Sigmoid colon (tissue), 6 donors: ENCODE measurements at regions not wholly inside any gene's neighbourhood (a gene's known extent, or its start where the extent isn't known, plus 50 kb on each side); places are given as distances from the start of the nearest gene placed in this dataset.

ENCODE experiments used
- DNase-seq: peaks from one replicate; pipeline ENCODE4 v3.0.0-alpha.2; 2019
- H3K27ac ChIP-seq, 4 donors: fragments of 200-600 bp; sonication (generic); one replicate each; pipeline ENCODE4 v1.5.1; 2016 to 2019; ENCODE audit warnings: mild to moderate bottlenecking in 1 of 4
- H3K27me3 ChIP-seq, 3 donors: fragments of 200-600 bp; sonication (generic); one replicate each; pipeline ENCODE4 v1.5.1; 2019; ENCODE audit warnings: mild to moderate bottlenecking in 1 of 3
- H3K36me3 ChIP-seq, 4 donors: fragments of 200-600 bp; sonication (generic); one replicate each; pipeline ENCODE4 v1.5.1; 2016 to 2019
- H3K4me1 ChIP-seq, 4 donors: fragments of 200-600 bp; sonication (generic); one replicate each; pipeline ENCODE4 v1.5.1; 2017 to 2019
- H3K4me3 ChIP-seq, 4 donors: fragments of 200-600 bp; sonication (generic); one replicate each; pipeline ENCODE4 v1.5.1; 2017 to 2019; ENCODE audit warnings: mild to moderate bottlenecking in 2 of 4, moderate library complexity in 1 of 4
- H3K9me3 ChIP-seq, 4 donors: fragments of 200-600 bp in 3 of 4; sonication (generic) in 3 of 4; one replicate each; pipeline versions ENCODE4 v1.5.1 to v1.6.1; 2013 to 2019
- EP300 ChIP-seq, 4 donors: sonication (generic); formaldehyde crosslinking; IDR thresholded peaks; one replicate each; pipeline ENCODE4 v1.6.1; 2017; ENCODE audit warnings: antibody characterized with exemption in 4 of 4
- POLR2A ChIP-seq, 2 donors: fragments of 450-650 bp; IDR thresholded peaks; one replicate each; pipeline ENCODE4 v1.6.1; 2016; ENCODE audit warnings: antibody characterized with exemption in 2 of 2, mild to moderate bottlenecking in 2 of 2, moderate library complexity in 2 of 2
- POLR2AphosphoS5 ChIP-seq, 4 donors: sonication (generic); formaldehyde crosslinking; IDR thresholded peaks; one replicate each; pipeline ENCODE4 v1.6.1; 2017; ENCODE audit warnings: antibody characterized with exemption in 4 of 4
- WGBS, 2 donors: extraction: QIAGEN DNeasy Blood & Tissue Kit; methylation state at CpG; one replicate each; pipeline ENCODE4 v1.1.7; 2013; 5-methylcytosine and 5-hydroxymethylcytosine counted together
- intact Hi-C: fragments of 100-400 bp; cut with DNase I; formaldehyde crosslinking; loops from one replicate; pipeline ENCODE4 v1.15.1; 2023
- TF ChIP-seq, protein P1 (sequence below), 4 experiments: fragments of 450-650 bp in 3 of 4; fragments of 200-600 bp in 1 of 4; IDR thresholded peaks; one replicate each; pipeline ENCODE4 v1.5.1; 2016 to 2019; ENCODE audit warnings: antibody characterized with exemption in 4 of 4, mild to moderate bottlenecking in 3 of 4, moderate library complexity in 2 of 4
- donor health status: healthy with polysubstance abuse.
- donor health status: healthy.

DNA sequence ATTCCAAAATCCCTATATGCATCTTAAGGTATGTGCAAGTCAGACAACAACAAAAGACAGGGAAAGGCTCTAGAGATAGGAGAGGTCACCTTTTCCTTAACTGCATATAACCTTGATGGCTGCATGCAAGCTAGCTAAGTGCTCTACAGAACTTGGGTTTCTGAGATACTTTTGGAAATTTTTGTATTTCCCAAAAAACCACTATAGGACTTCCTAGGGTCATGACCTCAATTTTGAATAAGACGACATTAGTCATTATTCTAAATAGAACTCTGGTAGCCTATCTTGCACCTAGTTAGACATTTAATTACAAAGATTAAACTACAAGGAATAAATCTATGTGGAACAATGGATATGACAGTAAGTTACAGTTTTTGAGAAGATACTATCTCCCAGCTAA is 309.3 kb downstream of the BCAT1 start:
- H3K36me3 ChIP-seq, result no peaks in the 10 kb centered on the region
- no peaks in the 10 kb centered on the region for H3K9me3 ChIP-seq
- TF ChIP-seq, protein P1, sequence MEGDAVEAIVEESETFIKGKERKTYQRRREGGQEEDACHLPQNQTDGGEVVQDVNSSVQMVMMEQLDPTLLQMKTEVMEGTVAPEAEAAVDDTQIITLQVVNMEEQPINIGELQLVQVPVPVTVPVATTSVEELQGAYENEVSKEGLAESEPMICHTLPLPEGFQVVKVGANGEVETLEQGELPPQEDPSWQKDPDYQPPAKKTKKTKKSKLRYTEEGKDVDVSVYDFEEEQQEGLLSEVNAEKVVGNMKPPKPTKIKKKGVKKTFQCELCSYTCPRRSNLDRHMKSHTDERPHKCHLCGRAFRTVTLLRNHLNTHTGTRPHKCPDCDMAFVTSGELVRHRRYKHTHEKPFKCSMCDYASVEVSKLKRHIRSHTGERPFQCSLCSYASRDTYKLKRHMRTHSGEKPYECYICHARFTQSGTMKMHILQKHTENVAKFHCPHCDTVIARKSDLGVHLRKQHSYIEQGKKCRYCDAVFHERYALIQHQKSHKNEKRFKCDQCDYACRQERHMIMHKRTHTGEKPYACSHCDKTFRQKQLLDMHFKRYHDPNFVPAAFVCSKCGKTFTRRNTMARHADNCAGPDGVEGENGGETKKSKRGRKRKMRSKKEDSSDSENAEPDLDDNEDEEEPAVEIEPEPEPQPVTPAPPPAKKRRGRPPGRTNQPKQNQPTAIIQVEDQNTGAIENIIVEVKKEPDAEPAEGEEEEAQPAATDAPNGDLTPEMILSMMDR (IDR thresholded peaks at IDR 0.05), result no peak
- TF ChIP-seq POLR2A (IDR thresholded peaks at IDR 0.05) (no peak), POLR2AphosphoS5 (IDR thresholded peaks at IDR 0.05) (no peak), EP300 (IDR thresholded peaks at IDR 0.05) (no peak)
- H3K4me1 ChIP-seq, result no peaks in the 10 kb centered on the region
- intact Hi-C loops, result no loop called here
- no peaks in the 10 kb centered on the region for H3K27me3 ChIP-seq
- no peak for DNase-seq
- 0 to 92% methylated on average over 1 of the region's 1 CpG for WGBS, 2 donors
- no peak overlapping the region for H3K27ac ChIP-seq
- no peak overlapping the region for H3K4me3 ChIP-seq

DNA sequence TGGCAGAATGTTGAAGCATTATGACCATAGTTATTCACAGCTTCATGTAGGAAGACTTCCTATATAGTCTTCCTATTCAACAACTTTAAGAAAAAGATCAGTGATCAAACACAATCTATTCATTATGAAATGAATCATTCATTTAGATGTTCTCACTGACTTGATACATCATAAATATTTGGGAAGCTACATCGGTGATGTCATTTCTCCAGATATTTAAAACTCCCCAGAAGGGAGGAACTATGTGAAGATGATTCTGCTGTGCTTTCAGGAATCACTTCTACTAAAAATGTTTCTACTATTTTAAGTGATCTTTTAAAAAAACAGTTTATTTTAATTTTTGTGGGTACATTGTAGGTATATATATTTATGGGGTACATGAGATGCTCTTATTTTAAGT is 316.4 kb downstream of the BCAT1 start:
- no peaks in the 10 kb centered on the region for H3K4me1 ChIP-seq
- H3K36me3 ChIP-seq, result no peaks in the 10 kb centered on the region
- WGBS, 2 donors, result 88 to 92% methylated on average over 1 of the region's 1 CpG
- TF ChIP-seq EP300 (IDR thresholded peaks at IDR 0.05) (no peak), POLR2A (IDR thresholded peaks at IDR 0.05) (no peak), POLR2AphosphoS5 (IDR thresholded peaks at IDR 0.05) (no peak)
- TF ChIP-seq, protein P1 (IDR thresholded peaks at IDR 0.05), result no peak
- intact Hi-C loops, result no loop called here
- no peak for DNase-seq
- no peak overlapping the region for H3K27ac ChIP-seq
- H3K9me3 ChIP-seq, result no peaks in the 10 kb centered on the region
- no peak overlapping the region for H3K4me3 ChIP-seq
- no peaks in the 10 kb centered on the region for H3K27me3 ChIP-seq

DNA sequence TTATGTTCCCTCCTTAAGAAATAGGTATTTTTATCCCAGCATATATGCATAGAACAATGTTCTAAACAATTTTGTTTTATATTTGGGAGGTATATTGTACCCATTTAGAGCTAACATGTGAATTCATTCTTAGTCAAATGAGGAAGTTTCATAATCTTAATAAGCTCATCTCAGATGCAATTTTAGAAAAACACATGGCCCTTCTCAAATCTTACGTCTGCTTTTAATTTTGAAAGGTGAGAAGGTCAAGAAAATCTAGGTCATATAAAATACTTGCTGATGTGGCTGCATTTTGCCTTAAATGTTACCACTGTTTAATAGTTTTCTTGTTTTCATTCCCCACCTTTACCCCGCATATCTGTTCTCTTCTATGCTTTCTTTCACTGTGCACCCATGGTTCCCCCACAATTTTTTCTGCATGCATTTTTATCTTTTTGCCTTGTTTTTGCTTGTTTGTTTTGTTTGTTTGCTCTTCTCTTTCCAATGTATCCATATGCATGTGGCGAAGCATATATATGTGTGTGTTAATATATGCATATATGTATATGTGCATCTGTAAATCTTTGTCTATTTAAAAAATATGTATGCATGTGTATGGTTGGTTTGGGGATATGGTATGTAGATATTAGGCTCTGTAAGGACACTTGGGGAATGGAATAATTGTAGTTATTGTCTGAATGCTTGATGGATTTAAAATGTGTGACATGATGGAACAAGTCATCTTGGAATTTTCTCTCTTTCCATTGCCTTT is 317.1 kb downstream of the BCAT1 start:
- Histone ChIP-seq H3K9me3 (no peaks in the 10 kb centered on the region), H3K4me1 (no peaks in the 10 kb centered on the region), H3K27ac (no peak overlapping the region), H3K27me3 (no peaks in the 10 kb centered on the region), H3K4me3 (no peak overlapping the region), H3K36me3 (no peaks in the 10 kb centered on the region)
- intact Hi-C loops, result no loop called here
- WGBS, 2 donors, result 82 to 86% methylated on average over 3 of the region's 3 CpGs
- TF ChIP-seq EP300 (IDR thresholded peaks at IDR 0.05), result no peak
- TF ChIP-seq POLR2A (IDR thresholded peaks at IDR 0.05), result no peak
- no peak for TF ChIP-seq POLR2AphosphoS5 (IDR thresholded peaks at IDR 0.05)
- TF ChIP-seq, protein P1 (IDR thresholded peaks at IDR 0.05), result no peak
- no peak for DNase-seq

DNA sequence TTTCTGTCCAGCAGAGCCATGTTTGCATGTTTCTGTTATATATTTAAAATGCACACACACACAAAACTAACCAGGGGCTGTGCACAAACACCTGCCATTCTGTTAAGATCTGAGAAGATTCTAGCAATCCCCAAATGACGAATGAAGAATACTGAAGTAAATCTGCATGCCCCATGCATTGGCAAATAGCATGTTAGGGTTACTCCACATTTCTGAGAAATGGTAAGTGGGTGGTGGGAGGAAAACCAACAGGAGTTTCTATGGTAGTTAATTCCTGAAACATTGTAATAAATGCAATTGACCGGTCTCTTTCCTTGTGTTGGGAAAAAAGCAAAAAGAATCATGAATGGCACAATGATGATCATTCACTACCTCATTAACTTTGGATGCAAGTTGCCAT is 318.0 kb downstream of the BCAT1 start:
- H3K27ac ChIP-seq, result no peak overlapping the region
- no peaks in the 10 kb centered on the region for H3K4me1 ChIP-seq
- DNase-seq, result no peak
- H3K4me3 ChIP-seq, result no peak overlapping the region
- 84 to 92% methylated on average over 2 of the region's 2 CpGs for WGBS, 2 donors
- no peak for TF ChIP-seq POLR2AphosphoS5 (IDR thresholded peaks at IDR 0.05)
- TF ChIP-seq, protein P1 (IDR thresholded peaks at IDR 0.05), result no peak
- no peak for TF ChIP-seq EP300 (IDR thresholded peaks at IDR 0.05)
- TF ChIP-seq POLR2A (IDR thresholded peaks at IDR 0.05), result no peak
- no peaks in the 10 kb centered on the region for H3K9me3 ChIP-seq
- intact Hi-C loops, result no loop called here
- H3K27me3 ChIP-seq, result no peaks in the 10 kb centered on the region
- H3K36me3 ChIP-seq, result no peaks in the 10 kb centered on the region

DNA sequence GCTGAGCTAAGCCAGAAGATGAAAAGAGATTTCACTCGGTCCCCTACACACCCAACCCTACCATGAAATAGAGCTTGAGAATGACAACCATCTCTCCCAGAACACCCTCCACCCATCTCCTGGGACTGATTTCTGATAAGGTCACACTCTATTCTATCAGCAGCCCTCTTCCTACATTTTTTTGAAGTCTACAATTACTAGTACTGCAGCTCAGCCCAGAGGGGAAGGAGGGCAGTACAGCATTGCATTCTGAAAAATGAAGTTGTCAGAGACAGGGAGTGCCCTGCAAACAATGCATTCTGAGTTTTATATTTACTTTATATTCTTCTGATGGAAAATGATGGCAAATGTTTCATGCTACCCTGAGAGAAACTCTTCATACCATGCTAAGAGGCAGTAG is 318.5 kb downstream of the BCAT1 start:
- no peaks in the 10 kb centered on the region for H3K36me3 ChIP-seq
- 81 to 84% methylated on average over 1 of the region's 1 CpG for WGBS, 2 donors
- no peaks in the 10 kb centered on the region for H3K27me3 ChIP-seq
- no peaks in the 10 kb centered on the region for H3K9me3 ChIP-seq
- DNase-seq, result no peak
- H3K4me3 ChIP-seq, result no peak overlapping the region
- TF ChIP-seq EP300 (IDR thresholded peaks at IDR 0.05), result no peak
- TF ChIP-seq POLR2A (IDR thresholded peaks at IDR 0.05), result no peak
- TF ChIP-seq, protein P1 (IDR thresholded peaks at IDR 0.05), result no peak
- no peak for TF ChIP-seq POLR2AphosphoS5 (IDR thresholded peaks at IDR 0.05)
- intact Hi-C loops, result no loop called here
- H3K4me1 ChIP-seq, result no peaks in the 10 kb centered on the region
- no peak overlapping the region for H3K27ac ChIP-seq
